Osteoblast (primary cell): ENCODE measurements at regions not wholly inside any gene's neighbourhood (a gene's known extent, or its start where the extent isn't known, plus 50 kb on each side); places are given as distances from the start of the nearest gene placed in this dataset.
A peak's percentile ranks its signal among the peaks of the same experiment; 100 is the strongest.

Experiments
- DNase-seq: peaks from one replicate; pipeline ENCODE4 v3.0.0; 2011; ENCODE audit warnings: low spot score, mixed read lengths; ENCODE audit not compliant: insufficient read length; ENCODE audit errors: missing footprints
- H2AFZ ChIP-seq: 2 replicates; pipeline ENCODE4 v1.6.0; 2011; ENCODE audit warnings: mild to moderate bottlenecking, low read length
- H3K27ac ChIP-seq: 2 replicates; pipeline ENCODE4 v1.5.1; 2011; ENCODE audit warnings: mild to moderate bottlenecking, low read depth, low read length, moderate library complexity
- H3K27me3 ChIP-seq: 2 replicates; pipeline ENCODE4 v1.6.0; 2012; ENCODE audit warnings: mild to moderate bottlenecking, control low read depth, inconsistent platforms, low read length, moderate library complexity; ENCODE audit not compliant: insufficient read depth
- H3K36me3 ChIP-seq: 2 replicates; pipeline ENCODE4 v1.5.1; 2011; ENCODE audit warnings: mild to moderate bottlenecking, low read length, control low read depth, moderate library complexity; ENCODE audit not compliant: insufficient read depth
- H3K4me1 ChIP-seq: 2 replicates; pipeline ENCODE4 v1.5.1; 2011; ENCODE audit warnings: mild to moderate bottlenecking, low read length, control low read depth, moderate library complexity; ENCODE audit not compliant: insufficient read depth
- H3K4me2 ChIP-seq: 2 replicates; pipeline ENCODE4 v1.6.0; 2011; ENCODE audit warnings: mild to moderate bottlenecking, low read length; ENCODE audit not compliant: insufficient read depth
- H3K4me3 ChIP-seq: fragments of 200-600 bp; sonication (generic); 3 replicates; pipeline ENCODE4 v1.5.1; 2012; ENCODE audit warnings: mild to moderate bottlenecking, low read length, inconsistent platforms; ENCODE audit not compliant: insufficient read depth
- H3K79me2 ChIP-seq: 2 replicates; pipeline ENCODE4 v1.6.0; 2012; ENCODE audit warnings: mild to moderate bottlenecking, low read length, control low read depth, inconsistent platforms; ENCODE audit not compliant: insufficient read depth
- H3K9me3 ChIP-seq: 2 replicates; pipeline ENCODE4 v1.5.1; 2011; ENCODE audit warnings: low read depth, low read length, control low read depth
- H4K20me1 ChIP-seq: 2 replicates; pipeline ENCODE4 v1.6.0; 2012; ENCODE audit warnings: mild to moderate bottlenecking, low read length, control low read depth; ENCODE audit not compliant: insufficient read depth
- TF ChIP-seq, protein P1 (sequence below): IDR thresholded peaks from 2 replicates; pipeline ENCODE4 v1.5.1; 2011; ENCODE audit warnings: mild to moderate bottlenecking, low read depth, low read length, moderate library complexity; ENCODE audit errors: extremely low read depth

GRCh38 chr4:166172619-166173018, 299.6 kb downstream of the TLL1 start:
- no peak for DNase-seq
- Histone ChIP-seq H3K27me3 (no peaks in the 10 kb centered on the region), H3K27ac (no peak overlapping the region), H3K9me3 (no peaks in the 10 kb centered on the region), H2AFZ (no peak overlapping the region), H4K20me1 (no peaks in the 10 kb centered on the region), H3K4me2 (peak overlapping the region; percentile 37), H3K36me3 (no peaks in the 10 kb centered on the region), H3K79me2 (no peaks in the 10 kb centered on the region), H3K4me1 (no peaks in the 10 kb centered on the region), H3K4me3 (no peak overlapping the region)
- TF ChIP-seq, protein P1, sequence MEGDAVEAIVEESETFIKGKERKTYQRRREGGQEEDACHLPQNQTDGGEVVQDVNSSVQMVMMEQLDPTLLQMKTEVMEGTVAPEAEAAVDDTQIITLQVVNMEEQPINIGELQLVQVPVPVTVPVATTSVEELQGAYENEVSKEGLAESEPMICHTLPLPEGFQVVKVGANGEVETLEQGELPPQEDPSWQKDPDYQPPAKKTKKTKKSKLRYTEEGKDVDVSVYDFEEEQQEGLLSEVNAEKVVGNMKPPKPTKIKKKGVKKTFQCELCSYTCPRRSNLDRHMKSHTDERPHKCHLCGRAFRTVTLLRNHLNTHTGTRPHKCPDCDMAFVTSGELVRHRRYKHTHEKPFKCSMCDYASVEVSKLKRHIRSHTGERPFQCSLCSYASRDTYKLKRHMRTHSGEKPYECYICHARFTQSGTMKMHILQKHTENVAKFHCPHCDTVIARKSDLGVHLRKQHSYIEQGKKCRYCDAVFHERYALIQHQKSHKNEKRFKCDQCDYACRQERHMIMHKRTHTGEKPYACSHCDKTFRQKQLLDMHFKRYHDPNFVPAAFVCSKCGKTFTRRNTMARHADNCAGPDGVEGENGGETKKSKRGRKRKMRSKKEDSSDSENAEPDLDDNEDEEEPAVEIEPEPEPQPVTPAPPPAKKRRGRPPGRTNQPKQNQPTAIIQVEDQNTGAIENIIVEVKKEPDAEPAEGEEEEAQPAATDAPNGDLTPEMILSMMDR, result no peak

DNA sequence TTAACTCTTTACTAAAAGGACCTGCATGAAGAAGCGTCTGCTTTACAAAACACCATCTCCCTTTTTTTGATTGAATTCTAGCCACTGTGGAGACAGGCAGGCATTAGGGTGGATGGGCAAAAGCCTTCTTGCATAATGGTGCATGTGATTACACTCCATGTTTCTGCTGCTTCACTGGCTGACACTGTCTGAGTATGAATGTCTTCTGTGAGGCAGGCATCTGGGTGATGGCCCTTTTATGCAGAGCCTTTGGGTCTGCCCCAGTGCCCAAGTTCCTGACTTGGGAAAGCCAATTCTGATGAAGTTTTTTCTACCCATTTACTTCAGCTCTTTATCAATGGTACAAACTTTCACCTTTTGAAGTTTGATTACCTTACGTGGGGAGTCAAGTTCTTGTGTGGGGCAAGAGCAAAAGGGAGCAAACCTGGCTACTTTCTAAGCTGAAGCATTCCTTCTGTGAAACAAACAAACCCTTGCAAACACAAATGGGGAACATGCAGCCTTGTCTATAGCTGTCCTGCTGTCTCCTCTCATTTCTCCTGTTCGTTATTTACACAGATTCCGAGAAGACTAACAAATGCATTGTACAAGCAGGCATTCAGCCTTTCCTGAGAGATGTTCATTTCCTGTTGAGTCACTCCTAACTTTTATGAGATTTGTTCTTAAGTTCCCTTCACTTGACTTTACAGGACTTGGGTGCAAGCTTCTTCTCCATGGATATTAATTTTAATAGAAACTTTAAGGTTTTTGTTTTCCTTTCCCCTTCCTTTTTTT, 301.9 kb downstream of the TLL1 start:
- H4K20me1 ChIP-seq, result no peaks in the 10 kb centered on the region
- no peak overlapping the region for H3K4me2 ChIP-seq
- H3K4me3 ChIP-seq, result no peak overlapping the region
- H3K4me1 ChIP-seq, result no peaks in the 10 kb centered on the region
- H3K36me3 ChIP-seq, result no peaks in the 10 kb centered on the region
- H2AFZ ChIP-seq, result peak overlapping the region; percentile 58
- H3K79me2 ChIP-seq, result no peaks in the 10 kb centered on the region
- H3K9me3 ChIP-seq, result no peaks in the 10 kb centered on the region
- DNase-seq, result peak; percentile 10
- H3K27me3 ChIP-seq, result no peaks in the 10 kb centered on the region
- H3K27ac ChIP-seq, result no peak overlapping the region
- TF ChIP-seq, protein P1, result no peak

GRCh38 chr4:166182145-166182544, 309.1 kb downstream of the TLL1 start:
- no peak overlapping the region for H3K4me2 ChIP-seq
- H3K27me3 ChIP-seq, result no peaks in the 10 kb centered on the region
- no peak overlapping the region for H3K4me3 ChIP-seq
- H3K9me3 ChIP-seq, result no peaks in the 10 kb centered on the region
- no peak overlapping the region for H2AFZ ChIP-seq
- H4K20me1 ChIP-seq, result no peaks in the 10 kb centered on the region
- H3K79me2 ChIP-seq, result no peaks in the 10 kb centered on the region
- DNase-seq, result no peak
- TF ChIP-seq, protein P1, result no peak
- H3K27ac ChIP-seq, result no peak overlapping the region
- H3K36me3 ChIP-seq, result no peaks in the 10 kb centered on the region
- no peaks in the 10 kb centered on the region for H3K4me1 ChIP-seq

- Histone ChIP-seq H3K4me2 (no peak overlapping the region), H2AFZ (no peak overlapping the region), H3K36me3 (no peaks in the 10 kb centered on the region), H4K20me1 (no peaks in the 10 kb centered on the region), H3K79me2 (no peaks in the 10 kb centered on the region), H3K27me3 (no peaks in the 10 kb centered on the region), H3K4me3 (no peak overlapping the region), H3K27ac (no peak overlapping the region), H3K4me1 (no peaks in the 10 kb centered on the region), H3K9me3 (no peaks in the 10 kb centered on the region)
- TF ChIP-seq, protein P1, result no peak
- no peak for DNase-seq
Observed at GRCh38 chr4:166195101-166195500, 322.1 kb downstream of the TLL1 start.
